HepG2 (cell line): ENCODE measurements at regions not wholly inside any gene's neighbourhood (a gene's known extent, or its start where the extent isn't known, plus 50 kb on each side); places are given as distances from the start of the nearest gene placed in this dataset.

ENCODE experiments used
- ATAC-seq: fragments of 200-7000 bp; cut with Tn5 transposase; 3 replicates; pipeline ENCODE4 v1.9.1; 2020; ENCODE audit warnings: mild to moderate bottlenecking, moderate library complexity
- BruUV-seq: library from RNA; stranded (reverse); fragments of 400-500 nt; replicated peaks from 2 replicates; lab custom pipeline; 2021; lab: Mats Ljungman, UMichigan
- CTCF ChIA-PET: fragments of 300-600 bp; formaldehyde crosslinking; extraction: SDS; loops from one replicate; lab custom pipeline; 2021; ENCODE audit warnings: low total read pairs, inconsistent platforms, low intra/inter-chr PET ratio; lab: Yijun Ruan, JAX
- POLR2A ChIA-PET: fragments of 350-600 bp; sonication (Branson Sonifier 250); formaldehyde crosslinking; loops from one replicate; lab custom pipeline; 2020; ENCODE audit warnings: antibody characterized with exemption, inconsistent platforms; lab: Yijun Ruan, JAX
- DNase-seq: peaks from one replicate; pipeline ENCODE4 v3.0.0-alpha.2; 2015; ENCODE audit warnings: low spot score
- FAIRE-seq: peaks from 3 replicates; lab custom pipeline; 2011; peaks lifted over from hg19 to GRCh38; lab: Jason Lieb, UNC
- H2AFZ ChIP-seq: one replicate; pipeline ENCODE4 v1.6.1; 2011; ENCODE audit warnings: low read length, inconsistent platforms
- H3K27ac ChIP-seq: fragments of 300-600 bp; 3 replicates; pipeline ENCODE4 v1.8.0; 2011; ENCODE audit warnings: mixed run types, mild to moderate bottlenecking, mixed read lengths, low read length, inconsistent platforms; ENCODE audit not compliant: insufficient read depth; ENCODE audit errors: extremely low read length
- H3K27me3 ChIP-seq, 2 experiments: fragments of 200-600 bp in 1 of 2; 2 replicates in 1 of 2; 3 replicates in 1 of 2; pipeline versions ENCODE4 v1.6.0 to v1.8.0; 2011; ENCODE audit warnings: low read length in 2 of 2, mild to moderate bottlenecking in 2 of 2, moderate library complexity in 2 of 2, inconsistent platforms in 1 of 2; ENCODE audit not compliant: insufficient read depth in 2 of 2, control insufficient read depth in 1 of 2
- H3K36me3 ChIP-seq, 2 experiments: fragments of 200-600 bp in 1 of 2; replicated peaks in 1 of 2; 2 replicates in 1 of 2; 3 replicates in 1 of 2; pipeline versions ENCODE4 v1.5.1 to v1.8.0; 2011; ENCODE audit warnings: low read length in 2 of 2, inconsistent platforms in 1 of 2; ENCODE audit not compliant: insufficient read depth in 2 of 2, control insufficient read depth in 1 of 2
- H3K4me1 ChIP-seq: 2 replicates; pipeline ENCODE4 v1.5.1; 2012; ENCODE audit warnings: low read length, inconsistent platforms; ENCODE audit not compliant: insufficient read depth
- H3K4me2 ChIP-seq: 2 replicates; pipeline ENCODE4 v1.6.0; 2011; ENCODE audit warnings: low read depth, low read length, inconsistent platforms
- H3K4me3 ChIP-seq, 3 experiments: fragments of 200-600 bp in 1 of 3; sonication (generic), shearing (Covaris generic) in 1 of 3; replicated peaks in 1 of 3; 2 replicates each; pipeline ENCODE4 v1.5.1; 2011 to 2016; ENCODE audit warnings: low read length in 3 of 3, inconsistent platforms in 2 of 3, low read depth in 2 of 3, mild to moderate bottlenecking in 2 of 3, control low read depth in 1 of 3, mixed read lengths in 1 of 3; ENCODE audit not compliant: insufficient read depth in 1 of 3
- H3K79me2 ChIP-seq: one replicate; pipeline ENCODE4 v1.6.1; 2011; ENCODE audit warnings: low read length, inconsistent platforms; ENCODE audit not compliant: insufficient read depth
- H3K9ac ChIP-seq: 2 replicates; pipeline ENCODE4 v1.6.0; 2011; ENCODE audit warnings: mild to moderate bottlenecking, low read depth, low read length, inconsistent platforms; ENCODE audit not compliant: insufficient read depth
- H3K9me3 ChIP-seq: 2 replicates; pipeline ENCODE4 v1.5.1; 2012; ENCODE audit warnings: mild to moderate bottlenecking, low read length
- H4K20me1 ChIP-seq: 2 replicates; pipeline ENCODE4 v1.6.0; 2011; ENCODE audit warnings: inconsistent platforms, mild to moderate bottlenecking, low read length, moderate library complexity; ENCODE audit not compliant: insufficient read depth
- ARID2 ChIP-seq: sonication (generic); formaldehyde crosslinking; IDR thresholded peaks from 2 replicates; pipeline ENCODE4 v1.8.1; 2022; ENCODE audit warnings: mild to moderate bottlenecking, missing genetic modification reagents, borderline replicate concordance
- CENPX ChIP-seq: sonication (generic); formaldehyde crosslinking; IDR thresholded peaks from 2 replicates; pipeline ENCODE4 v1.9.0; 2021; ENCODE audit warnings: mild to moderate bottlenecking, missing genetic modification reagents, moderate library complexity
- GATA4 ChIP-seq: sonication (generic); IDR thresholded peaks from 2 replicates; pipeline ENCODE4 v1.6.1; 2016; ENCODE audit warnings: antibody characterized with exemption, low read depth, borderline replicate concordance
- KMT2A ChIP-seq: sonication (generic); formaldehyde crosslinking; IDR thresholded peaks from 2 replicates; pipeline ENCODE4 v1.4.0; 2020; ENCODE audit warnings: missing genetic modification reagents
- MLLT10 ChIP-seq: sonication (generic); formaldehyde crosslinking; IDR thresholded peaks from 2 replicates; pipeline ENCODE4 v1.4.0; 2020; ENCODE audit warnings: missing genetic modification reagents
- YEATS4 ChIP-seq: sonication (generic); formaldehyde crosslinking; IDR thresholded peaks from 2 replicates; pipeline ENCODE4 v1.4.0; 2020; ENCODE audit warnings: missing genetic modification reagents, borderline replicate concordance
- ZNF292 ChIP-seq: sonication (generic); formaldehyde crosslinking; IDR thresholded peaks from 2 replicates; pipeline ENCODE4 v1.8.1; 2022; ENCODE audit warnings: mild to moderate bottlenecking, low read depth, missing genetic modification reagents, borderline replicate concordance
- ZNF564 ChIP-seq: sonication (generic); formaldehyde crosslinking; IDR thresholded peaks from 2 replicates; pipeline ENCODE4 v1.8.1; 2023; ENCODE audit warnings: mild to moderate bottlenecking, missing genetic modification reagents
- ZNF567 ChIP-seq: sonication (generic); formaldehyde crosslinking; IDR thresholded peaks from 2 replicates; pipeline ENCODE4 v1.8.1; 2023; ENCODE audit warnings: mild to moderate bottlenecking, missing genetic modification reagents, borderline replicate concordance
- WGBS: methylation state at CpG from one replicate; pipeline ENCODE4 v1.1.6; 2017; ENCODE audit warnings: low lambda C conversion rate; 5-methylcytosine and 5-hydroxymethylcytosine counted together
- in situ Hi-C: cut with HindIII; loops from 2 replicates; pipeline ENCODE4 v1.10.0; 2017; ENCODE audit warnings: low pct_unique_long_range_greater_than_20kb; ENCODE audit not compliant: extremely low pct_ligation_motif_present
- intact Hi-C: fragments of 100-400 bp; cut with micrococcal nuclease; formaldehyde crosslinking; loops from one replicate; pipeline ENCODE4 v1.10.0; 2022; ENCODE audit not compliant: unreplicated experiment
- TF ChIP-seq, protein P1 (sequence below): sonication (generic); formaldehyde crosslinking; conservative IDR thresholded peaks from 2 replicates; pipeline ENCODE4 v1.4.0; 2020; ENCODE audit warnings: missing genetic modification reagents
- TF ChIP-seq, protein P2 (sequence below): sonication (generic); formaldehyde crosslinking; IDR thresholded peaks from 2 replicates; pipeline ENCODE4 v1.8.0; 2022; ENCODE audit warnings: missing genetic modification reagents, mild to moderate bottlenecking, moderate library complexity, borderline replicate concordance
- TF ChIP-seq, protein P3 (sequence below): sonication (generic); formaldehyde crosslinking; IDR thresholded peaks from 2 replicates; pipeline ENCODE4 v1.8.0; 2022; ENCODE audit warnings: missing genetic modification reagents, mild to moderate bottlenecking, borderline replicate concordance

DNA sequence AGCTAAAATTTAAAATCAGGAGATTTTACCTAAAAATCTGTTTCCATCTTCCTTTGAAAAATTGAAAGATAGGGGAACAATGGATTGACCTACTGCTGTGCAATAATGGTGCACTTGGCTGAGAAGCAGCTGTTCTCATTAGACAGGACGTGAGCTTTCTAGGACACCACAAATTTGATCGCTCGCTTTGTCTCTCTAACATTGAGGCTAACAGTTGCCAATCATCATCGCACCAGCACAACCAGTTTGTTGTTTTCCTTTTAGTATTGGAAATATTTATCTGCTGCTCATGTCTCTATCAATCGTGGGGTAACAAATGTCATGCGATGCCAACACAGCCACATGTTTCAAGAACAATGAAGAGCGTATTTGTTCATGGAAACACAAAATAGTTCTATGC is 228.8 kb upstream of the P2RY1 start:
- POLR2A ChIA-PET = no interaction called here
- Histone ChIP-seq H3K4me2 (no peak overlapping the region), H3K36me3 (no peaks in the 10 kb centered on the region), H3K9me3 (peaks cover 17% of the 10 kb centered on the region; the same call in 1 of the 2 replicates), H3K4me3 (no peak overlapping the region), H3K4me1 (no peaks in the 10 kb centered on the region), H3K9ac (no peak overlapping the region), H2AFZ (no peak overlapping the region), H3K27ac (no peak overlapping the region), H3K27me3 (no peaks in the 10 kb centered on the region), H3K79me2 (no peaks in the 10 kb centered on the region), H4K20me1 (no peaks in the 10 kb centered on the region)
- DNase-seq (no peak), ATAC-seq (no peak), FAIRE-seq (no peak)
- no TSS peak for BruUV-seq
- intact Hi-C loops = no loop called here
- CTCF ChIA-PET = no interaction called here
- WGBS = 42% methylated on average over 7 of the region's 7 CpGs
- TF ChIP-seq, protein P1, sequence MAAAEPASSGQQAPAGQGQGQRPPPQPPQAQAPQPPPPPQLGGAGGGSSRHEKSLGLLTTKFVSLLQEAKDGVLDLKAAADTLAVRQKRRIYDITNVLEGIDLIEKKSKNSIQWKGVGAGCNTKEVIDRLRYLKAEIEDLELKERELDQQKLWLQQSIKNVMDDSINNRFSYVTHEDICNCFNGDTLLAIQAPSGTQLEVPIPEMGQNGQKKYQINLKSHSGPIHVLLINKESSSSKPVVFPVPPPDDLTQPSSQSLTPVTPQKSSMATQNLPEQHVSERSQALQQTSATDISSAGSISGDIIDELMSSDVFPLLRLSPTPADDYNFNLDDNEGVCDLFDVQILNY (CRISPR knock-in tag) = no peak
- TF ChIP-seq MLLT10 (CRISPR knock-in tag) (no peak), ZNF292 (CRISPR knock-in tag) (no peak), ARID2 (CRISPR knock-in tag) (no peak), YEATS4 (CRISPR knock-in tag) (no peak), ZNF567 (CRISPR knock-in tag) (no peak), ZNF564 (CRISPR knock-in tag) (no peak), KMT2A (CRISPR knock-in tag) (no peak), CENPX (CRISPR knock-in tag) (no peak), GATA4 (no peak)
- TF ChIP-seq, protein P2, sequence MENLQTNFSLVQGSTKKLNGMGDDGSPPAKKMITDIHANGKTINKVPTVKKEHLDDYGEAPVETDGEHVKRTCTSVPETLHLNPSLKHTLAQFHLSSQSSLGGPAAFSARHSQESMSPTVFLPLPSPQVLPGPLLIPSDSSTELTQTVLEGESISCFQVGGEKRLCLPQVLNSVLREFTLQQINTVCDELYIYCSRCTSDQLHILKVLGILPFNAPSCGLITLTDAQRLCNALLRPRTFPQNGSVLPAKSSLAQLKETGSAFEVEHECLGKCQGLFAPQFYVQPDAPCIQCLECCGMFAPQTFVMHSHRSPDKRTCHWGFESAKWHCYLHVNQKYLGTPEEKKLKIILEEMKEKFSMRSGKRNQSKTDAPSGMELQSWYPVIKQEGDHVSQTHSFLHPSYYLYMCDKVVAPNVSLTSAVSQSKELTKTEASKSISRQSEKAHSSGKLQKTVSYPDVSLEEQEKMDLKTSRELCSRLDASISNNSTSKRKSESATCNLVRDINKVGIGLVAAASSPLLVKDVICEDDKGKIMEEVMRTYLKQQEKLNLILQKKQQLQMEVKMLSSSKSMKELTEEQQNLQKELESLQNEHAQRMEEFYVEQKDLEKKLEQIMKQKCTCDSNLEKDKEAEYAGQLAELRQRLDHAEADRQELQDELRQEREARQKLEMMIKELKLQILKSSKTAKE (CRISPR knock-in tag) = no peak
- TF ChIP-seq, protein P3, sequence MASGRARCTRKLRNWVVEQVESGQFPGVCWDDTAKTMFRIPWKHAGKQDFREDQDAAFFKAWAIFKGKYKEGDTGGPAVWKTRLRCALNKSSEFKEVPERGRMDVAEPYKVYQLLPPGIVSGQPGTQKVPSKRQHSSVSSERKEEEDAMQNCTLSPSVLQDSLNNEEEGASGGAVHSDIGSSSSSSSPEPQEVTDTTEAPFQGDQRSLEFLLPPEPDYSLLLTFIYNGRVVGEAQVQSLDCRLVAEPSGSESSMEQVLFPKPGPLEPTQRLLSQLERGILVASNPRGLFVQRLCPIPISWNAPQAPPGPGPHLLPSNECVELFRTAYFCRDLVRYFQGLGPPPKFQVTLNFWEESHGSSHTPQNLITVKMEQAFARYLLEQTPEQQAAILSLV (CRISPR knock-in tag) = no peak
- in situ Hi-C loops = no loop called here
